ENCODE measurements at regions not wholly inside any gene's neighbourhood (a gene's known extent, or its start where the extent isn't known, plus 50 kb on each side); places are given as distances from the start of the nearest gene placed in this dataset.

DNA sequence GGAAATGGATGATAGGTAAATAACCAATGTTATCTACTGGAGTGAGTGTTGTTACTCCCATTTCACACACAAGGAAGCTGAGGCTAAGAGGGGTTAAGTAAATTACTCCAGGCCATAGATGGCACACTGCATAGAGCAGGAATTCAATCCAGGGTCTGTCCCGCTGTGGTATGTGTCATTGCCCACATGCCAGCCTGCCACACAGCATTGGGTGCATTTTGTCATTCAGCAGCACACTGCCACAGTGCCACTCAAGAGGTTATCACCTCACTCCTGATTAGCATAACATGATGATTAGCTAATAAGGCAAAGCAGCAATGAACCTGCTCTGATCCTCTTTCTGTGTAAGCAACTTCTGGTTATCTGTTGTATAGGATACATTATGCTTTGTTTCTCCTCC is 157.4 kb upstream of the CTNNB1 start:
- Histone ChIP-seq H3K4me3 (no peak overlapping the region), H3K27ac (no peak overlapping the region), H3K27me3 (no peaks in the 10 kb centered on the region), H3K36me3 (no peaks in the 10 kb centered on the region), H3K4me1 (no peaks in the 10 kb centered on the region), H3K9me3 (peaks cover 0 to under 1% of the 10 kb centered on the region in 2 donors)
- no peak for ATAC-seq
- TF ChIP-seq CTCF (IDR thresholded peaks at IDR 0.05): no peak
- no peak for DNase-seq
- intact Hi-C loops (cut with DNase I): no loop called here

DNA sequence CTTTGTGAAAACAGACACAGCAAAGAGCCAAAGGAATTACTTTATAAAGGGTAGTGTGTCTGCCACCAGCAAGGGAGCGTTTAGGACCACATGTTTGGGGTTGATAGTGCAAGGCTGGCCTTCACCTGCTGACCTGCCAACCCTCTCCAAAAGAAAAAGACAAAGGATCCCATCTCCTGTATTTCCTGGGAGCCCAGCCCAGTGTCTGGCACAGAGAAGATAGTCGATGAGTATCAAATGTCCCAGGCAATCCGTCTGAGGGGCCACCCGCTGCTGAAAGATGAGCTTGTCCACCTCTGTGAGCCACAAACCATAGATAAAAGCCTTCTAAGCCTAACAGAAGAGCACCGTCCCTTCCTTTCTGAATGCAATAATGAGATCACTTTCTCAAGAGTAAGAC is 154.8 kb upstream of the CTNNB1 start:
- DNase-seq (no peak), ATAC-seq (no peak)
- no peak overlapping the region for H3K4me3 ChIP-seq
- TF ChIP-seq CTCF (IDR thresholded peaks at IDR 0.05): no peak
- no peaks in the 10 kb centered on the region for H3K4me1 ChIP-seq
- H3K36me3 ChIP-seq: no peaks in the 10 kb centered on the region
- peaks cover 0 to 6% of the 10 kb centered on the region in 2 donors for H3K9me3 ChIP-seq
- intact Hi-C loops (cut with DNase I): no loop called here
- no peaks in the 10 kb centered on the region for H3K27me3 ChIP-seq
- H3K27ac ChIP-seq: no peak overlapping the region

DNA sequence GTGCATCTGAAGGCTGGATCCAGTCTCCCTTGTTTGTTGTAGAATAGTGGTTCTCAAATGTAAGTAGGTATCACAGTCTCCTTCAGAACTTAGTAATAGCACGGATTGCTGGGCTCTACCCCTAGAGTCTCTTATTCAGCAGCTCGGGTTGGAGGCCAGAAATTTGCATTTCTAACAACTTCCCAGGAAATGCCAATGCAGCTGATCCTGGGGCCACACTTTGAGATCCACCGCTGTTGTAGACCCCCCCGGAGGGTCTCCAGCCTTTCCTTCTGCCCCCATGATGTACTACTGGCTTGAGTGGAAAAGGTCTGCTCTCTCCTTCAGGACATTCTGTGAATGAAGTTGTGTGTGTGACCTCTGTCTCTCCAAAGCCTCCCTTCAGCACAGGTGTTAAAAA is 153.8 kb upstream of the CTNNB1 start:
- no peak overlapping the region for H3K4me3 ChIP-seq
- H3K4me1 ChIP-seq: no peaks in the 10 kb centered on the region
- no peak for TF ChIP-seq CTCF (IDR thresholded peaks at IDR 0.05)
- H3K27me3 ChIP-seq: no peaks in the 10 kb centered on the region
- ATAC-seq (no peak), DNase-seq (no peak)
- intact Hi-C loops (cut with DNase I): no loop called here
- no peak overlapping the region for H3K27ac ChIP-seq
- H3K36me3 ChIP-seq: no peaks in the 10 kb centered on the region
- peaks cover 0 to 6% of the 10 kb centered on the region in 2 donors for H3K9me3 ChIP-seq

DNA sequence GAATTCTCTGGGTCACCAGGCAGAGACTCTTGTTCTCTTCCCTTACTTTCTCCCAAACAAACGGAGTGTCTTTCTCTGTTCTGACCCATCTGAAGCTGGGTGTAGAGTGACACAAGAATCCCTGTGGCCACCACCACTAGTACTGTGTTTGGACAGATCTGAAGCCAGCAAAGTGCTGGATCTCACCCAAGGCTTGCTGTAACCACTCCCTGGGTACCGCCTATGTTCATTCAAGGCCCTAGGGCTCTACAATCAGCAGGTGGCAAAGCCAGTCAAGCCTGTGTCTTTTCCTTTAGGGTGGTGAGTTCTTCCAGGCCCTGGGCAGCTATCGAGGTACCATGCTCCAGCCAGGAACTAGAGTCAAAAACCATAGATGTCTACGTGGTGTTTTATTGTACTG is 149.2 kb upstream of the CTNNB1 start:
- ATAC-seq: no peak
- no peaks in the 10 kb centered on the region for H3K36me3 ChIP-seq

GRCh38 chr3:41053220-41053619 is 146.1 kb upstream of the CTNNB1 start:
- Histone ChIP-seq H3K4me3 (no peak overlapping the region), H3K27ac (no peak overlapping the region), H3K9me3 (no peaks in the 10 kb centered on the region), H3K36me3 (no peaks in the 10 kb centered on the region), H3K4me1 (no peaks in the 10 kb centered on the region), H3K27me3 (no peaks in the 10 kb centered on the region)
- no peak for TF ChIP-seq CTCF (IDR thresholded peaks at IDR 0.05)
- DNase-seq (no peak), ATAC-seq (no peak)
- intact Hi-C loops (cut with DNase I): no loop called here

More for the DNA sequence above, 149.2 kb upstream of the CTNNB1 start:
- H3K4me1 ChIP-seq: no peaks in the 10 kb centered on the region
- no peaks in the 10 kb centered on the region for H3K27me3 ChIP-seq
- no peak overlapping the region for H3K27ac ChIP-seq
- intact Hi-C loops (cut with DNase I): no loop called here
- H3K4me3 ChIP-seq: no peak overlapping the region
- no peak for TF ChIP-seq CTCF (IDR thresholded peaks at IDR 0.05)
- no peak for DNase-seq
- H3K9me3 ChIP-seq: peaks cover 0 to 6% of the 10 kb centered on the region in 2 donors

Measured in left lung (tissue), 4 donors.